Amniotic epithelial cell (primary cell): ENCODE measurements at regions not wholly inside any gene's neighbourhood (a gene's known extent, or its start where the extent isn't known, plus 50 kb on each side); places are given as distances from the start of the nearest gene placed in this dataset.
"Not testable (repeated sequence)": the region's sequence is repeated elsewhere in the genome, so short reads cannot be mapped to it uniquely, and the experiment has no call there.

Experiments used
- DNase-seq: peaks from one replicate; pipeline ENCODE4 v3.0.0-alpha.2; 2010; ENCODE audit warnings: low read depth

GRCh38 chr20:48530957-48531356 is 296.8 kb downstream of the PREX1 start:
- DNase-seq: no peak

- DNase-seq: no peak
Measured at GRCh38 chr20:48528346-48528745, 299.5 kb downstream of the PREX1 start.

GRCh38 chr20:48527771-48528170 is 300.0 kb downstream of the PREX1 start:
- DNase-seq: no peak

GRCh38 chr20:48526936-48527335 is 300.9 kb downstream of the PREX1 start:
- DNase-seq: no peak

- DNase-seq: no peak
Measured at GRCh38 chr20:48525400-48525799, 302.4 kb downstream of the PREX1 start.

- no peak for DNase-seq
Measured at GRCh38 chr20:48524582-48524981, 303.2 kb downstream of the PREX1 start.

- peak; percentile 46 for DNase-seq
Measured at GRCh38 chr20:48523191-48523995, 304.4 kb downstream of the PREX1 start.

- DNase-seq: no peak
Measured at GRCh38 chr20:48521121-48521520, 306.7 kb downstream of the PREX1 start.

GRCh38 chr20:48516196-48516595 is 311.6 kb downstream of the PREX1 start:
- not testable (repeated sequence) for DNase-seq

GRCh38 chr20:48514577-48514976 is 313.2 kb downstream of the PREX1 start:
- DNase-seq: not testable (repeated sequence)

- not testable (repeated sequence) for DNase-seq
Measured at GRCh38 chr20:48512539-48512938, 315.3 kb downstream of the PREX1 start.

GRCh38 chr20:48505066-48505465 is 322.7 kb downstream of the PREX1 start:
- DNase-seq: not testable (repeated sequence)

GRCh38 chr20:48503166-48503815 is 324.5 kb downstream of the PREX1 start:
- DNase-seq: no peak

- DNase-seq: no peak
Measured at GRCh38 chr20:48502758-48503157, 325.0 kb downstream of the PREX1 start.

GRCh38 chr20:48502016-48502415 is 325.8 kb downstream of the PREX1 start:
- DNase-seq: no peak

- DNase-seq: not testable (repeated sequence)
Measured at GRCh38 chr20:48500900-48501299, 326.9 kb downstream of the PREX1 start.

GRCh38 chr20:48498939-48499338 is 328.9 kb downstream of the PREX1 start:
- not testable (repeated sequence) for DNase-seq

- DNase-seq: not testable (repeated sequence)
Measured at GRCh38 chr20:48498125-48498524, 329.7 kb downstream of the PREX1 start.

GRCh38 chr20:48493966-48494365 is 333.8 kb downstream of the PREX1 start:
- no peak for DNase-seq

GRCh38 chr20:48493331-48493730 is 334.5 kb downstream of the PREX1 start:
- DNase-seq: not testable (repeated sequence)

- DNase-seq: no peak
Measured at GRCh38 chr20:48492715-48493070, 335.1 kb downstream of the PREX1 start.

- DNase-seq: no peak
Measured at GRCh38 chr20:48492015-48492714, 335.6 kb downstream of the PREX1 start.
